ENCODE measurements at regions not wholly inside any gene's neighbourhood (a gene's known extent, or its start where the extent isn't known, plus 50 kb on each side); places are given as distances from the start of the nearest gene placed in this dataset.
"Not testable (repeated sequence)": the region's sequence is repeated elsewhere in the genome, so short reads cannot be mapped to it uniquely, and the experiment has no call there.

- no peaks in the 10 kb centered on the region for H3K4me1 ChIP-seq (ENCODE audit: insufficient read depth)
- no peaks in the 10 kb centered on the region for H3K9me3 ChIP-seq (ENCODE audit: low read depth)
- TF ChIP-seq CTCF (IDR thresholded peaks at IDR 0.05; ENCODE audit: poor library complexity) (no peak), EZH2phosphoT487 (IDR thresholded peaks at IDR 0.05; ENCODE audit: low read depth, severe bottlenecking, unreplicated experiment) (no peak), EZH2 (IDR thresholded peaks at IDR 0.05; ENCODE audit: borderline replicate concordance) (no peak)
- no peaks in the 10 kb centered on the region for H3K36me3 ChIP-seq (replicated peaks; ENCODE audit: insufficient read depth, low read depth)
- no peaks in the 10 kb centered on the region for H3K9me2 ChIP-seq (replicated peaks; ENCODE audit: insufficient read depth)
- H2AFZ ChIP-seq: no peak overlapping the region
- no peak overlapping the region for H3K27ac ChIP-seq
- H4K20me1 ChIP-seq (ENCODE audit: insufficient read depth, poor library complexity, severe bottlenecking): no peaks in the 10 kb centered on the region
- no peak for DNase-seq (ENCODE audit: low spot score)
- H3K79me2 ChIP-seq: no peaks in the 10 kb centered on the region
- no peak overlapping the region for H3K4me2 ChIP-seq
- H3K27me3 ChIP-seq: no peaks in the 10 kb centered on the region
- 88% methylated on average over 3 of the region's 3 CpGs for WGBS (ENCODE audit: low lambda C conversion rate, missing lambda C conversion rate)
- no peak overlapping the region for H3K4me3 ChIP-seq
Observed at GRCh38 chr16:63774302-63774701, 1347.6 kb downstream of the CDH11 start.

GRCh38 chr16:63769211-63769610 is 1352.7 kb downstream of the CDH11 start:
- H3K4me1 ChIP-seq (ENCODE audit: insufficient read depth): no peaks in the 10 kb centered on the region
- no peaks in the 10 kb centered on the region for H3K27me3 ChIP-seq
- H3K79me2 ChIP-seq: no peaks in the 10 kb centered on the region
- no peak for TF ChIP-seq CTCF (IDR thresholded peaks at IDR 0.05; ENCODE audit: poor library complexity)
- no peak for TF ChIP-seq EZH2phosphoT487 (IDR thresholded peaks at IDR 0.05; ENCODE audit: low read depth, severe bottlenecking, unreplicated experiment)
- TF ChIP-seq EZH2 (IDR thresholded peaks at IDR 0.05; ENCODE audit: borderline replicate concordance): no peak
- H3K36me3 ChIP-seq (replicated peaks; ENCODE audit: insufficient read depth, low read depth): no peaks in the 10 kb centered on the region
- H3K4me3 ChIP-seq: no peak overlapping the region
- no peaks in the 10 kb centered on the region for H3K9me3 ChIP-seq (ENCODE audit: low read depth)
- no peak overlapping the region for H3K4me2 ChIP-seq
- no peaks in the 10 kb centered on the region for H4K20me1 ChIP-seq (ENCODE audit: insufficient read depth, poor library complexity, severe bottlenecking)
- no peaks in the 10 kb centered on the region for H3K9me2 ChIP-seq (replicated peaks; ENCODE audit: insufficient read depth)
- H2AFZ ChIP-seq: no peak overlapping the region
- 92% methylated on average over 2 of the region's 2 CpGs for WGBS (ENCODE audit: low lambda C conversion rate, missing lambda C conversion rate)
- DNase-seq (ENCODE audit: low spot score): no peak
- H3K27ac ChIP-seq: no peak overlapping the region

- H3K4me3 ChIP-seq; H2AFZ ChIP-seq; H3K27me3 ChIP-seq; H3K4me1 ChIP-seq (ENCODE audit: insufficient read depth); H3K4me2 ChIP-seq; H3K9me3 ChIP-seq (ENCODE audit: low read depth); H3K27ac ChIP-seq; H4K20me1 ChIP-seq (ENCODE audit: insufficient read depth, poor library complexity, severe bottlenecking); H3K36me3 ChIP-seq (replicated peaks; ENCODE audit: insufficient read depth, low read depth); H3K79me2 ChIP-seq; H3K9me2 ChIP-seq (replicated peaks; ENCODE audit: insufficient read depth); DNase-seq (ENCODE audit: low spot score): not testable (repeated sequence)
- 94% methylated on average over 11 of the region's 11 CpGs for WGBS (ENCODE audit: low lambda C conversion rate, missing lambda C conversion rate)
Observed at GRCh38 chr16:63760246-63760645, 1361.6 kb downstream of the CDH11 start.

GRCh38 chr16:63752347-63752746 is 1369.5 kb downstream of the CDH11 start:
- DNase-seq (ENCODE audit: low spot score): no peak
- TF ChIP-seq EZH2phosphoT487 (IDR thresholded peaks at IDR 0.05; ENCODE audit: low read depth, severe bottlenecking, unreplicated experiment) (no peak), CTCF (IDR thresholded peaks at IDR 0.05; ENCODE audit: poor library complexity) (no peak), EZH2 (IDR thresholded peaks at IDR 0.05; ENCODE audit: borderline replicate concordance) (no peak)

More at GRCh38 chr16:63752347-63752746, 1369.5 kb downstream of the CDH11 start:
- no peak overlapping the region for H2AFZ ChIP-seq
- no peak overlapping the region for H3K27ac ChIP-seq
- no peaks in the 10 kb centered on the region for H3K36me3 ChIP-seq (replicated peaks; ENCODE audit: insufficient read depth, low read depth)
- H4K20me1 ChIP-seq (ENCODE audit: insufficient read depth, poor library complexity, severe bottlenecking): no peaks in the 10 kb centered on the region
- H3K79me2 ChIP-seq: no peaks in the 10 kb centered on the region
- no peaks in the 10 kb centered on the region for H3K27me3 ChIP-seq
- no peak overlapping the region for H3K4me3 ChIP-seq
- no peaks in the 10 kb centered on the region for H3K4me1 ChIP-seq (ENCODE audit: insufficient read depth)
- H3K4me2 ChIP-seq: no peak overlapping the region
- H3K9me2 ChIP-seq (replicated peaks; ENCODE audit: insufficient read depth): no peaks in the 10 kb centered on the region
- H3K9me3 ChIP-seq (ENCODE audit: low read depth): no peaks in the 10 kb centered on the region
